Right lobe of liver (tissue), 4 donors: ENCODE measurements at regions not wholly inside any gene's neighbourhood (a gene's known extent, or its start where the extent isn't known, plus 50 kb on each side); places are given as distances from the start of the nearest gene placed in this dataset.

Source experiments
- CTCF ChIP-seq, 4 donors: fragments of 200-600 bp in 3 of 4; fragments of 450-650 bp in 1 of 4; IDR thresholded peaks; one replicate each; pipeline versions ENCODE4 v1.5.1 to v1.8.0; 2016 to 2022; ENCODE audit warnings: antibody characterized with exemption in 4 of 4, mild to moderate bottlenecking in 2 of 4
- POLR2A ChIP-seq: fragments of 450-650 bp; IDR thresholded peaks from one replicate; pipeline ENCODE4 v1.6.1; 2017; ENCODE audit warnings: antibody characterized with exemption, mild to moderate bottlenecking
- donor health status: DM: no; HTN: no; CAD: no.
- donor health status: DM: no; HTN: no; CAD: no.
- donor health status: DM: no; HTN: yes; CAD: no.

DNA sequence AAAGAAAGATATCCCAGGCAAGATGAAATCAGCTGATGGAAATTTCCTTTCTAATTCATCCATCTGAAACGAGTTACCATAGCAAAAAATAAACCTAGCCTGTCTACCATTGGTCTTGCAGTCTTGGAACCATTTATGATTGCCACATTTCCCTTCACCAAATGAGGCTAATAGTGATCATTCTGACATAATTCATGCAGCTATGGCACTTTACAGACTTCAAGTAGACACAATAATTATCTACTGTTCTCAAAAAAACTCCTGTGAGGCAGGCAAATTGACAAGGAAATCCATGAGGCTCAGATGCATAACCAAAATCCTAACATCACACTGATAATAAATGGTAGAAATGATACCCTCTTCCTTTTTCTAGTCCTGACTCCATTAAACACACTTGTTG, 1669.7 kb upstream of the LRRTM1 start:
- TF ChIP-seq CTCF (IDR thresholded peaks at IDR 0.05) = no peak
- no peak for TF ChIP-seq POLR2A
